CD4-positive, alpha-beta T cell (primary cell): ENCODE measurements at regions not wholly inside any gene's neighbourhood (a gene's known extent, or its start where the extent isn't known, plus 50 kb on each side); places are given as distances from the start of the nearest gene placed in this dataset.

Source experiments
- ATAC-seq: fragments of 200-7000 bp; cut with Tn5 transposase; one replicate; pipeline ENCODE4 v1.10.0; 2022; ENCODE audit warnings: mild to moderate bottlenecking; ENCODE audit not compliant: poor library complexity
- CTCF ChIA-PET: fragments of 350-600 bp; sonication (Branson Sonifier 250); formaldehyde crosslinking; loops from one replicate; lab custom pipeline; 2021; ENCODE audit warnings: antibody characterized with exemption, inconsistent platforms; lab: Charles Lee
- POLR2A ChIA-PET: fragments of 350-600 bp; sonication (Branson Sonifier 250); formaldehyde crosslinking; loops from one replicate; lab custom pipeline; 2021; ENCODE audit warnings: antibody characterized with exemption, inconsistent platforms; lab: Charles Lee
- DNase-seq, 14 experiments: peaks; one replicate each; pipeline ENCODE4 v3.0.0-alpha.2; 2013 to 2020; ENCODE audit warnings: mixed read lengths in 2 of 14
- H3K27ac ChIP-seq, 2 donors: one replicate each; pipeline versions ENCODE4 v1.5.1 to v1.7.0; 2013; ENCODE audit warnings: low read length in 2 of 2, low read depth in 1 of 2, mild to moderate bottlenecking in 1 of 2
- H3K27me3 ChIP-seq, 2 experiments: 1 replicate in 1 of 2; 2 replicates in 1 of 2; pipeline versions ENCODE4 v1.6.1 to v1.7.0; 2013; ENCODE audit warnings: low read length in 2 of 2, control low read depth in 1 of 2, mild to moderate bottlenecking in 1 of 2, moderate library complexity in 1 of 2; ENCODE audit not compliant: insufficient read depth in 2 of 2, control insufficient read depth in 1 of 2
- H3K36me3 ChIP-seq: one replicate; pipeline ENCODE4 v1.6.1; 2013; ENCODE audit warnings: low read length, control low read depth; ENCODE audit not compliant: insufficient read depth
- H3K4me1 ChIP-seq: one replicate; pipeline ENCODE4 v1.6.1; 2013; ENCODE audit warnings: low read length, control low read depth; ENCODE audit not compliant: insufficient read depth
- H3K4me3 ChIP-seq: one replicate; pipeline ENCODE4 v1.5.1; 2013; ENCODE audit warnings: mild to moderate bottlenecking, low read length, moderate library complexity
- H3K9me3 ChIP-seq, 2 experiments: 1 replicate in 1 of 2; 2 replicates in 1 of 2; pipeline versions ENCODE4 v1.6.1 to v1.7.0; 2013; ENCODE audit warnings: low read length in 2 of 2, mild to moderate bottlenecking in 2 of 2, control low read depth in 1 of 2, moderate library complexity in 1 of 2; ENCODE audit not compliant: control insufficient read depth in 1 of 2, insufficient read depth in 1 of 2
- H3K27ac Mint-ChIP-seq: one replicate; pipeline ENCODE4 v1.8.0; 2020; ENCODE audit warnings: mixed read lengths
- H3K27me3 Mint-ChIP-seq: one replicate; pipeline ENCODE4 v1.8.0; 2021; ENCODE audit warnings: mixed read lengths
- H3K36me3 Mint-ChIP-seq: one replicate; pipeline ENCODE4 v1.8.0; 2021; ENCODE audit warnings: low read depth, mixed read lengths
- H3K4me1 Mint-ChIP-seq: one replicate; pipeline ENCODE4 v1.8.0; 2021; ENCODE audit warnings: low read depth, mixed read lengths
- H3K4me3 Mint-ChIP-seq: one replicate; pipeline ENCODE4 v1.8.0; 2020; ENCODE audit warnings: mild to moderate bottlenecking, mixed read lengths
- H3K9me3 Mint-ChIP-seq: one replicate; pipeline ENCODE4 v1.8.0; 2020; ENCODE audit warnings: mixed read lengths
- CTCF ChIP-seq: fragments of 200-600 bp; IDR thresholded peaks from one replicate; pipeline ENCODE4 v1.8.0; 2022; ENCODE audit warnings: antibody characterized with exemption, mild to moderate bottlenecking
- intact Hi-C, 2 experiments: fragments of 100-400 bp; cut with DNase I in 1 of 2; cut with micrococcal nuclease in 1 of 2; formaldehyde crosslinking; loops; one replicate each; pipeline versions ENCODE4 v1.15.1 to v1.9.0; 2023 to 2025; cut with DNase I, micrococcal nuclease

- Histone ChIP-seq H3K4me1 (no peaks in the 10 kb centered on the region), H3K27ac (no peak overlapping the region), H3K36me3 (no peaks in the 10 kb centered on the region), H3K27me3 (no peaks in the 10 kb centered on the region), H3K9me3 (peaks cover 0 to 6% of the 10 kb centered on the region in 2 experiments), H3K4me3 (no peak overlapping the region)
- no peak for TF ChIP-seq CTCF
- ChIA-PET POLR2A (no interaction called here), CTCF (no interaction called here)
- DNase-seq (no peak), ATAC-seq (no peak)
- H3K4me1 Mint-ChIP-seq = no peaks in the 10 kb centered on the region
- H3K27me3 Mint-ChIP-seq = no peaks in the 10 kb centered on the region
- no peak overlapping the region for H3K27ac Mint-ChIP-seq
- H3K9me3 Mint-ChIP-seq = no peaks in the 10 kb centered on the region
- H3K4me3 Mint-ChIP-seq = no peak overlapping the region
- no peaks in the 10 kb centered on the region for H3K36me3 Mint-ChIP-seq
- intact Hi-C loops = no loop called here
Observed at GRCh38 chr13:85265296-85265695, 533.9 kb downstream of the SLITRK6 start.

GRCh38 chr13:85262499-85262898, 536.7 kb downstream of the SLITRK6 start:
- no peak overlapping the region for H3K27ac Mint-ChIP-seq
- no peaks in the 10 kb centered on the region for H3K27me3 ChIP-seq
- no peaks in the 10 kb centered on the region for H3K4me1 ChIP-seq
- no peaks in the 10 kb centered on the region for H3K9me3 Mint-ChIP-seq
- no peak for ATAC-seq
- no peak for TF ChIP-seq CTCF
- no peaks in the 10 kb centered on the region for H3K27me3 Mint-ChIP-seq
- H3K4me3 Mint-ChIP-seq = no peak overlapping the region
- no peak overlapping the region for H3K4me3 ChIP-seq
- H3K4me1 Mint-ChIP-seq = no peaks in the 10 kb centered on the region
- intact Hi-C loops = no loop called here
- no peak overlapping the region for H3K27ac ChIP-seq
- H3K9me3 ChIP-seq = peaks cover 0 to 6% of the 10 kb centered on the region in 2 experiments
- POLR2A ChIA-PET = no interaction called here
- no peaks in the 10 kb centered on the region for H3K36me3 ChIP-seq
- H3K36me3 Mint-ChIP-seq = no peaks in the 10 kb centered on the region
- no peak for DNase-seq
- CTCF ChIA-PET = no interaction called here

GRCh38 chr13:85261757-85262346, 537.4 kb downstream of the SLITRK6 start:
- Histone ChIP-seq H3K36me3 (no peaks in the 10 kb centered on the region), H3K4me3 (no peak overlapping the region), H3K27ac (no peak overlapping the region), H3K9me3 (peaks cover 0 to 6% of the 10 kb centered on the region in 2 experiments), H3K27me3 (no peaks in the 10 kb centered on the region), H3K4me1 (no peaks in the 10 kb centered on the region)
- no peak for DNase-seq
- ATAC-seq = no peak
- H3K4me3 Mint-ChIP-seq = no peak overlapping the region
- intact Hi-C loops = no loop called here
- H3K36me3 Mint-ChIP-seq = no peaks in the 10 kb centered on the region
- no peak overlapping the region for H3K27ac Mint-ChIP-seq
- ChIA-PET POLR2A (no interaction called here), CTCF (no interaction called here)
- no peaks in the 10 kb centered on the region for H3K27me3 Mint-ChIP-seq
- H3K9me3 Mint-ChIP-seq = no peaks in the 10 kb centered on the region
- H3K4me1 Mint-ChIP-seq = no peaks in the 10 kb centered on the region
- TF ChIP-seq CTCF = no peak
